ENCODE measurements at regions not wholly inside any gene's neighbourhood (a gene's known extent, or its start where the extent isn't known, plus 50 kb on each side); places are given as distances from the start of the nearest gene placed in this dataset.

- in situ Hi-C loops (cut with MboI; ENCODE audit: low sequenced_read_pairs): loop anchor here (25.0 kb wide), 1 partner anchor 227 kb away; no protein-coding TSS in a partner anchor
- POLR2A ChIA-PET (ENCODE audit: unreplicated experiment): no interaction called here
- TF ChIP-seq RCOR1 (IDR thresholded peaks at IDR 0.05; ENCODE audit: insufficient replicate concordance, low read length): no peak
- no peak for TF ChIP-seq USF2 (IDR thresholded peaks at IDR 0.05; ENCODE audit: low read depth, low read length)
- no peak for TF ChIP-seq RFX5 (IDR thresholded peaks at IDR 0.05; ENCODE audit: low read depth, low read length)
- TF ChIP-seq CHD1 (IDR thresholded peaks at IDR 0.05; ENCODE audit: low read depth, low read length): no peak
- TF ChIP-seq POLR2A (IDR thresholded peaks at IDR 0.05; ENCODE audit: low read depth, low read length): no peak
- TF ChIP-seq SMC3 (IDR thresholded peaks at IDR 0.05; ENCODE audit: low read depth, low read length): no peak
- no peak for TF ChIP-seq MAZ (IDR thresholded peaks at IDR 0.05; ENCODE audit: borderline replicate concordance, low read depth, low read length)
- no peak for TF ChIP-seq CTCF (conservative IDR thresholded peaks at IDR 0.05; ENCODE audit: low read depth, low read length)
- TF ChIP-seq FOS (IDR thresholded peaks at IDR 0.05; ENCODE audit: low read depth, low read length): no peak
- TF ChIP-seq ELK1 (IDR thresholded peaks at IDR 0.05; ENCODE audit: borderline replicate concordance, low read depth, low read length): no peak
- no peak for TF ChIP-seq MAFK (IDR thresholded peaks at IDR 0.05; ENCODE audit: low read depth, low read length)
- no peak for TF ChIP-seq BHLHE40 (IDR thresholded peaks at IDR 0.05; ENCODE audit: low read depth, low read length)
- no peak for TF ChIP-seq NFE2L2 (IDR thresholded peaks at IDR 0.05; ENCODE audit: low read depth, low read length)
- no peak for TF ChIP-seq MXI1 (IDR thresholded peaks at IDR 0.05; ENCODE audit: borderline replicate concordance, low read depth, low read length)
Observed at GRCh38 chr13:110813646-110814624, 100.4 kb downstream of the ING1 start.

More at GRCh38 chr13:110813646-110814624, 100.4 kb downstream of the ING1 start:
- CTCF ChIA-PET: interaction anchor here (0.6 kb wide), 1 partner anchor 93 kb away, joined by 3 read pairs; no protein-coding TSS in a partner anchor
- Histone ChIP-seq H2BK5ac (ENCODE audit: low read depth, low read length, poor library complexity, severe bottlenecking) (no peak overlapping the region), H3K9me1 (ENCODE audit: insufficient read depth, low read length) (no peaks in the 10 kb centered on the region; the same call in 1 of the 2 replicates), H2AK9ac (replicated peaks; ENCODE audit: low read depth, low read length, poor library complexity) (no peak overlapping the region), H3K36me3 (ENCODE audit: control insufficient read depth, insufficient read depth, low read length) (no peaks in the 10 kb centered on the region), H3K27ac (ENCODE audit: insufficient read depth, low read length) (no peak overlapping the region), H2BK20ac (ENCODE audit: low read depth, low read length) (no peak overlapping the region), H3K4ac (ENCODE audit: low read depth, low read length) (no peak overlapping the region), H3K27me3 (ENCODE audit: control insufficient read depth, insufficient read depth, low read length) (peaks cover 22% of the 10 kb centered on the region), H3K18ac (ENCODE audit: low read depth, low read length) (no peak overlapping the region), H3K4me1 (ENCODE audit: control insufficient read depth, insufficient read depth, low read length) (no peaks in the 10 kb centered on the region), H3K23ac (ENCODE audit: low read depth, low read length) (no peak overlapping the region), H3K56ac (ENCODE audit: extremely low read depth, insufficient read depth, low read length) (no peak overlapping the region), H3K14ac (replicated peaks; ENCODE audit: low read depth, low read length) (no peak overlapping the region), H3K9me3 (ENCODE audit: control insufficient read depth, insufficient read depth, low read length) (no peaks in the 10 kb centered on the region), H3K79me1 (ENCODE audit: low read depth in 1 of 2, low read length in 2 of 2) (no peaks in the 10 kb centered on the region), H4K20me1 (ENCODE audit: insufficient read depth, low read length) (no peaks in the 10 kb centered on the region), H3K4me3 (ENCODE audit: insufficient read depth, low read depth, low read length) (no peak overlapping the region), H2AFZ (replicated peaks; ENCODE audit: low read length, poor library complexity) (no peak overlapping the region), H4K5ac (ENCODE audit: low read depth, low read length) (no peak overlapping the region), H2BK120ac (ENCODE audit: low read depth, low read length) (no peak overlapping the region), H4K91ac (ENCODE audit: insufficient read depth, low read depth, low read length) (no peak overlapping the region), H4K8ac (ENCODE audit: low read depth in 2 of 2, low read length in 2 of 2) (no peak overlapping the region), H2BK15ac (ENCODE audit: low read depth, low read length) (no peak overlapping the region), H2AK5ac (ENCODE audit: low read depth, low read length) (no peak overlapping the region), H3K9ac (ENCODE audit: low read depth, low read length) (no peak overlapping the region), H3K4me2 (ENCODE audit: low read depth, low read length) (no peak overlapping the region)
- intact Hi-C loops (cut with micrococcal nuclease) (no loop called here), dilution Hi-C loops (cut with HindIII; ENCODE audit: low sequenced_read_pairs, unreplicated experiment) (no loop called here)
- no TSS peak for BruUV-seq (replicated peaks)
- WGBS, 2 experiments (ENCODE audit: extremely low coverage in 2 of 2, insufficient read length in 1 of 2): 94% methylated on average over 19 of the region's 39 CpGs; no CpG with 5 or more reads in 1 of the 2 experiments
- ATAC-seq (ENCODE audit: low read depth) (no peak), DNase-seq (no peak)
